ENCODE measurements at regions not wholly inside any gene's neighbourhood (a gene's known extent, or its start where the extent isn't known, plus 50 kb on each side); places are given as distances from the start of the nearest gene placed in this dataset.

- DNase-seq (ENCODE audit: low spot score in 2 of 2): no peak
- Histone ChIP-seq H3K4me1 (peaks cover 0 to 3% (median 0%) of the 10 kb centered on the region in 4 donors), H3K4me3 (no peak overlapping the region), H3K36me3 (no peaks in the 10 kb centered on the region), H3K27me3 (no peaks in the 10 kb centered on the region), H3K27ac (peak overlapping the region in 1 of 4 donors; percentile 57), H3K9me3 (no peaks in the 10 kb centered on the region)
- 52 to 61% methylated on average over 4 of the region's 4 CpGs for WGBS, 2 donors
- TF ChIP-seq POLR2A (IDR thresholded peaks at IDR 0.05) (no peak), EP300 (IDR thresholded peaks at IDR 0.05) (no peak), CTCF (IDR thresholded peaks at IDR 0.05) (no peak)
Measured at GRCh38 chr5:35363387-35363965, 133.2 kb upstream of the PRLR start.

DNA sequence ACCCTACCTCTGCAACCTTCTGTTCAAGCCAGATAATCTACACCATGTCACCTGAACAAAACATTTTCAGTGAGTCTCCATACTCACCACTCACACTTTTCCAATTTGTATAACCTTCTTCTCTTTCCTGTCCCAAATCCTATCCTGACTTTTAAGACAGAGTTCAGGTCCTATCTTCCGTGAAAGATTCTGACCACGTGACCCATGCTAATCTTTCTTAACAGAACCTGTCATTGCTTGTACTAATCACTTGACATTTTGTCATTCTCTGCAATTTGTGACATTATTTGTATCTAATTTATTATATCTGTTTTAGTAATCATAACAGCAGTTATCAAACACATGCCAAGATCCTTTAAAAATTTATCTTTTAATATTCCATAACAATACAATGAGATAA lies 132.5 kb upstream of the PRLR start:
- Histone ChIP-seq H3K4me3 (no peak overlapping the region), H3K9me3 (no peaks in the 10 kb centered on the region), H3K4me1 (peaks cover 0 to 3% (median 0%) of the 10 kb centered on the region in 4 donors), H3K27ac (no peak overlapping the region), H3K27me3 (no peaks in the 10 kb centered on the region), H3K36me3 (no peaks in the 10 kb centered on the region)
- WGBS, 2 donors: 86 to 87% methylated on average over 2 of the region's 2 CpGs
- TF ChIP-seq CTCF (IDR thresholded peaks at IDR 0.05) (no peak), POLR2A (IDR thresholded peaks at IDR 0.05) (no peak), EP300 (IDR thresholded peaks at IDR 0.05) (no peak)
- DNase-seq (ENCODE audit: low spot score in 2 of 2): no peak

- no peaks in the 10 kb centered on the region for H3K27me3 ChIP-seq
- no peak overlapping the region for H3K4me3 ChIP-seq
- H3K4me1 ChIP-seq: peaks cover 0 to 3% (median 0%) of the 10 kb centered on the region in 4 donors
- no peak overlapping the region for H3K27ac ChIP-seq
- TF ChIP-seq EP300 (IDR thresholded peaks at IDR 0.05) (no peak), POLR2A (IDR thresholded peaks at IDR 0.05) (no peak), CTCF (IDR thresholded peaks at IDR 0.05) (no peak)
- no peaks in the 10 kb centered on the region for H3K9me3 ChIP-seq
- no peaks in the 10 kb centered on the region for H3K36me3 ChIP-seq
- 54 to 75% methylated on average over 3 of the region's 3 CpGs for WGBS, 2 donors
- DNase-seq (ENCODE audit: low spot score in 2 of 2): no peak
Measured at GRCh38 chr5:35360671-35361070, 130.4 kb upstream of the PRLR start.

DNA sequence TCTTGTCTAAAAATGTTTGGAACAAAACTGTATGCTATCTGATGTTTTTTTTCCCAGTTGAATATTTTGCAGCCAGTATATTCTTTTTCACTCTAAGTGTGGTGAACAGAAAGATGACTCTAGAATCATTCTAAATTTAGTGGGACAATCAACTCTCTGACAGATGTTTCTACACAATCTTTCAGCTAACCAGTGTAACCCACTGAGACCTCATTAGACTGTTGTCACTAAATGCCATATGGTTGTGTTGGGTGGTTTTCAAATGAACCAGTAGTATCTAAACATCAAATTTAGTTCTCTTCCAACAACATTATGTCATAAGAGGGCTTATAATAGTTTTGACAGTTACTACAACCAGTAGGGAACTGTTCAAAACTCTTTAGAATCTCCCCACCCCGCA lies 129.6 kb upstream of the PRLR start:
- 61 to 94% methylated on average over 1 of the region's 1 CpG for WGBS, 2 donors
- TF ChIP-seq EP300 (IDR thresholded peaks at IDR 0.05): no peak
- no peak for TF ChIP-seq CTCF (IDR thresholded peaks at IDR 0.05)
- no peak for TF ChIP-seq POLR2A (IDR thresholded peaks at IDR 0.05)
- no peak for DNase-seq (ENCODE audit: low spot score in 2 of 2)
- H3K27me3 ChIP-seq: no peaks in the 10 kb centered on the region
- peaks cover 0 to 3% (median 0%) of the 10 kb centered on the region in 4 donors for H3K4me1 ChIP-seq
- H3K4me3 ChIP-seq: no peak overlapping the region
- no peaks in the 10 kb centered on the region for H3K36me3 ChIP-seq
- H3K27ac ChIP-seq: no peak overlapping the region
- H3K9me3 ChIP-seq: no peaks in the 10 kb centered on the region

- H3K36me3 ChIP-seq: no peaks in the 10 kb centered on the region
- no peak overlapping the region for H3K4me3 ChIP-seq
- peaks cover 0 to 6% (median 0%) of the 10 kb centered on the region in 4 donors for H3K9me3 ChIP-seq
- no peaks in the 10 kb centered on the region for H3K4me1 ChIP-seq
- 94 to 97% methylated on average over 3 of the region's 3 CpGs for WGBS, 2 donors
- no peak overlapping the region for H3K27ac ChIP-seq
- DNase-seq (ENCODE audit: low spot score in 2 of 2): no peak
- TF ChIP-seq CTCF (IDR thresholded peaks at IDR 0.05) (no peak), POLR2A (IDR thresholded peaks at IDR 0.05) (no peak), EP300 (IDR thresholded peaks at IDR 0.05) (no peak)
- H3K27me3 ChIP-seq: no peaks in the 10 kb centered on the region
Measured at GRCh38 chr5:35357973-35358372, 127.7 kb upstream of the PRLR start.

Data from tibial nerve (tissue), 4 donors.